ENCODE measurements at regions not wholly inside any gene's neighbourhood (a gene's known extent, or its start where the extent isn't known, plus 50 kb on each side); places are given as distances from the start of the nearest gene placed in this dataset.
"Not testable (repeated sequence)": the region's sequence is repeated elsewhere in the genome, so short reads cannot be mapped to it uniquely, and the experiment has no call there.

- DNase-seq (ENCODE audit: extremely low spot score, insufficient read length, low read depth) (no peak), FAIRE-seq (no peak)
Measured at GRCh38 chr6:6982663-6983062, 125.1 kb upstream of the RREB1 start.

- FAIRE-seq (no peak), DNase-seq (ENCODE audit: extremely low spot score, insufficient read length, low read depth) (no peak)
Measured at GRCh38 chr6:6984585-6985366, 123.0 kb upstream of the RREB1 start.

GRCh38 chr6:6986344-6986743 lies 121.4 kb upstream of the RREB1 start:
- no peak for FAIRE-seq
- DNase-seq (ENCODE audit: extremely low spot score, insufficient read length, low read depth) = no peak

- FAIRE-seq (no peak), DNase-seq (ENCODE audit: extremely low spot score, insufficient read length, low read depth) (no peak)
Measured at GRCh38 chr6:6987749-6988148, 120.0 kb upstream of the RREB1 start.

GRCh38 chr6:6990059-6990458 lies 117.7 kb upstream of the RREB1 start:
- DNase-seq (ENCODE audit: extremely low spot score, insufficient read length, low read depth); FAIRE-seq: not testable (repeated sequence)

GRCh38 chr6:6993503-6994237 lies 114.1 kb upstream of the RREB1 start:
- DNase-seq (ENCODE audit: extremely low spot score, insufficient read length, low read depth) (no peak), FAIRE-seq (no peak)

- FAIRE-seq = no peak
- DNase-seq (ENCODE audit: extremely low spot score, insufficient read length, low read depth) = no peak
Measured at GRCh38 chr6:6994796-6995195, 113.0 kb upstream of the RREB1 start.

GRCh38 chr6:6995328-6995727 lies 112.4 kb upstream of the RREB1 start:
- no peak for FAIRE-seq
- no peak for DNase-seq (ENCODE audit: extremely low spot score, insufficient read length, low read depth)

GRCh38 chr6:6996124-6996523 lies 111.6 kb upstream of the RREB1 start:
- no peak for FAIRE-seq
- DNase-seq (ENCODE audit: extremely low spot score, insufficient read length, low read depth) = no peak

- DNase-seq (ENCODE audit: extremely low spot score, insufficient read length, low read depth) (no peak), FAIRE-seq (no peak)
Measured at GRCh38 chr6:6997263-6998193, 110.2 kb upstream of the RREB1 start.

GRCh38 chr6:6998194-6998569 lies 109.6 kb upstream of the RREB1 start:
- FAIRE-seq (no peak), DNase-seq (ENCODE audit: extremely low spot score, insufficient read length, low read depth) (no peak)

GRCh38 chr6:7000825-7001777 lies 106.7 kb upstream of the RREB1 start:
- DNase-seq (ENCODE audit: extremely low spot score, insufficient read length, low read depth) = no peak
- FAIRE-seq = no peak

- DNase-seq (ENCODE audit: extremely low spot score, insufficient read length, low read depth) = no peak
- no peak for FAIRE-seq
Measured at GRCh38 chr6:7003041-7003440, 104.7 kb upstream of the RREB1 start.

- DNase-seq (ENCODE audit: extremely low spot score, insufficient read length, low read depth) (no peak), FAIRE-seq (no peak)
Measured at GRCh38 chr6:7004581-7005297, 103.0 kb upstream of the RREB1 start.

GRCh38 chr6:7006515-7007191 lies 101.1 kb upstream of the RREB1 start:
- FAIRE-seq = no peak
- DNase-seq (ENCODE audit: extremely low spot score, insufficient read length, low read depth) = no peak

- no peak for FAIRE-seq
- DNase-seq (ENCODE audit: extremely low spot score, insufficient read length, low read depth) = no peak
Measured at GRCh38 chr6:7008451-7008988, 99.2 kb upstream of the RREB1 start.

- FAIRE-seq (no peak), DNase-seq (ENCODE audit: extremely low spot score, insufficient read length, low read depth) (no peak)
Measured at GRCh38 chr6:7016226-7016625, 91.5 kb upstream of the RREB1 start.

GRCh38 chr6:7021301-7021700 lies 86.5 kb upstream of the RREB1 start:
- DNase-seq (ENCODE audit: extremely low spot score, insufficient read length, low read depth) = no peak
- no peak for FAIRE-seq

Measured in GM18507 (cell line).